BE2C (cell line): ENCODE measurements at regions not wholly inside any gene's neighbourhood (a gene's known extent, or its start where the extent isn't known, plus 50 kb on each side); places are given as distances from the start of the nearest gene placed in this dataset.
"Not testable (repeated sequence)": the region's sequence is repeated elsewhere in the genome, so short reads cannot be mapped to it uniquely, and the experiment has no call there.

ENCODE experiments used
- DNase-seq: peaks from one replicate; pipeline ENCODE4 v3.0.0-alpha.2; 2020
- H3K27me3 ChIP-seq: fragments of 250-450 bp; sonication (Bioruptor Pico); 2 replicates; pipeline ENCODE4 v1.5.1; 2020; ENCODE audit warnings: mild to moderate bottlenecking
- H3K36me3 ChIP-seq: fragments of 250-450 bp; sonication (Bioruptor Pico); 2 replicates; pipeline ENCODE4 v1.5.1; 2020; ENCODE audit warnings: mild to moderate bottlenecking
- H3K4me1 ChIP-seq: fragments of 250-450 bp; sonication (Bioruptor Pico); 2 replicates; pipeline ENCODE4 v1.5.1; 2020
- H3K4me3 ChIP-seq: 2 replicates; pipeline ENCODE4 v1.5.1; 2011; ENCODE audit warnings: low read depth, low read length
- H3K9me3 ChIP-seq: fragments of 250-450 bp; sonication (Bioruptor Pico); 2 replicates; pipeline ENCODE4 v1.5.1; 2020
- TF ChIP-seq, protein P1 (sequence below): IDR thresholded peaks from 2 replicates; pipeline ENCODE4 v1.5.1; 2012; ENCODE audit warnings: mild to moderate bottlenecking, low read depth, low read length

DNA sequence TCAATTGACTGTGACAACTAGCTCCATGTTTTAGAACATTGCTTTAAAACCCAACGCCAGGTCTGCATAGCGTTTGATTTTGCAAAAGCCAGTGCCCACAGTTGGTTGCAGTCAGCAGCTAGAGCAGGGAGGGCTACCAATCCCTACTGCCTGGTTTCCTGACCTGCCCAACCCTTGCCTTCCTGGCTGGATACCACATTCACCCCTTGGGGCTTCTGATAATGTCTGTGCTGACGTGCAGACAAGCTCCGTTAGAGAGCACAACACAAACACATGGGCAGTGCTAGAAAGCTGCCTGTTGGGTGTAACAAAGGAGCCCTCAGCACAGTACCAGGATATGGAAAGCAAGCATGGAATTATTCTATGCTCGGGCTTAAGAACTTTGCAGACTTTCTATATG is 71.4 kb upstream of the THSD7B start:
- Histone ChIP-seq H3K36me3 (no peaks in the 10 kb centered on the region), H3K9me3 (no peaks in the 10 kb centered on the region), H3K4me1 (no peaks in the 10 kb centered on the region), H3K27me3 (no peaks in the 10 kb centered on the region), H3K4me3 (no peak overlapping the region)
- no peak for DNase-seq
- TF ChIP-seq, protein P1, sequence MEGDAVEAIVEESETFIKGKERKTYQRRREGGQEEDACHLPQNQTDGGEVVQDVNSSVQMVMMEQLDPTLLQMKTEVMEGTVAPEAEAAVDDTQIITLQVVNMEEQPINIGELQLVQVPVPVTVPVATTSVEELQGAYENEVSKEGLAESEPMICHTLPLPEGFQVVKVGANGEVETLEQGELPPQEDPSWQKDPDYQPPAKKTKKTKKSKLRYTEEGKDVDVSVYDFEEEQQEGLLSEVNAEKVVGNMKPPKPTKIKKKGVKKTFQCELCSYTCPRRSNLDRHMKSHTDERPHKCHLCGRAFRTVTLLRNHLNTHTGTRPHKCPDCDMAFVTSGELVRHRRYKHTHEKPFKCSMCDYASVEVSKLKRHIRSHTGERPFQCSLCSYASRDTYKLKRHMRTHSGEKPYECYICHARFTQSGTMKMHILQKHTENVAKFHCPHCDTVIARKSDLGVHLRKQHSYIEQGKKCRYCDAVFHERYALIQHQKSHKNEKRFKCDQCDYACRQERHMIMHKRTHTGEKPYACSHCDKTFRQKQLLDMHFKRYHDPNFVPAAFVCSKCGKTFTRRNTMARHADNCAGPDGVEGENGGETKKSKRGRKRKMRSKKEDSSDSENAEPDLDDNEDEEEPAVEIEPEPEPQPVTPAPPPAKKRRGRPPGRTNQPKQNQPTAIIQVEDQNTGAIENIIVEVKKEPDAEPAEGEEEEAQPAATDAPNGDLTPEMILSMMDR: no peak

DNA sequence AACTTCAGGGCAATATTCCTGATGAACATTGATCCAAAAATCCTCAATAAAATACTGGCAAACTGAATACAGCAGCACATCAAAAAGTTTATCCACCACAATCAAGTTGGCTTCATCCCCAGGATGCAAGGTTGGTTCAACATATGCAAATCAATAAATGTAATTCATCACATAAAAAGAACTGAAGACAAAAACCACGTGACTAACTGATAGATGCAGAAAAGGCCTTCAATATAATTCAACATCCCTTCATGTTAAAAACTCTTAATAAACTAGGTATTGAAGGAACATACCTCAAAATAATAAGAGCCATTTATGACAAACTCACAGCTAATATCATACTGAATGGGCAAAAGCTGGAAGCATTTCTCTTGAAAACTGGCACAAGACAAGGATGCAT is 85.3 kb upstream of the THSD7B start:
- H3K4me1 ChIP-seq, H3K36me3 ChIP-seq, H3K27me3 ChIP-seq, DNase-seq, H3K4me3 ChIP-seq, H3K9me3 ChIP-seq: not testable (repeated sequence)

DNA sequence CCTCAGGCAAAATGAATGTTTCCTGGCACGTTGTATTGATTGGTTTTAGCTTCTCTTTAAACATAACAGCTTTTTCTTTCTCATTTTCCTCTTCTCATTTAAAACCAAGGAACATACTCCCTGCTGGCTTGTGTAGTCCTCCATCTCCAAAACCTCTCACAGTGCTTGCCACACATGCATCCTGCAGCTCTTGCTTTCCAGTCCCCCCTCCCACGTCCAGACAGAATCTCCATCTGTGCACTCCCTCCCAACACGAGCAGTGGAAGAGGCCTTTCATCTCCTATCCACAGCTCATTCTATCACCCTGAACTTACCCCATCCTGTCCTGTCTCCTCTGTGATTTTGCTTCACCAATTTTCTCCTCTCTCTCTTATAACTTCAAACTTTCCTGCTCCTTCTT is 99.6 kb upstream of the THSD7B start:
- no peaks in the 10 kb centered on the region for H3K36me3 ChIP-seq
- no peak for DNase-seq
- no peaks in the 10 kb centered on the region for H3K4me1 ChIP-seq
- no peak overlapping the region for H3K4me3 ChIP-seq
- no peaks in the 10 kb centered on the region for H3K9me3 ChIP-seq
- H3K27me3 ChIP-seq: no peaks in the 10 kb centered on the region
- TF ChIP-seq, protein P1: no peak

DNA sequence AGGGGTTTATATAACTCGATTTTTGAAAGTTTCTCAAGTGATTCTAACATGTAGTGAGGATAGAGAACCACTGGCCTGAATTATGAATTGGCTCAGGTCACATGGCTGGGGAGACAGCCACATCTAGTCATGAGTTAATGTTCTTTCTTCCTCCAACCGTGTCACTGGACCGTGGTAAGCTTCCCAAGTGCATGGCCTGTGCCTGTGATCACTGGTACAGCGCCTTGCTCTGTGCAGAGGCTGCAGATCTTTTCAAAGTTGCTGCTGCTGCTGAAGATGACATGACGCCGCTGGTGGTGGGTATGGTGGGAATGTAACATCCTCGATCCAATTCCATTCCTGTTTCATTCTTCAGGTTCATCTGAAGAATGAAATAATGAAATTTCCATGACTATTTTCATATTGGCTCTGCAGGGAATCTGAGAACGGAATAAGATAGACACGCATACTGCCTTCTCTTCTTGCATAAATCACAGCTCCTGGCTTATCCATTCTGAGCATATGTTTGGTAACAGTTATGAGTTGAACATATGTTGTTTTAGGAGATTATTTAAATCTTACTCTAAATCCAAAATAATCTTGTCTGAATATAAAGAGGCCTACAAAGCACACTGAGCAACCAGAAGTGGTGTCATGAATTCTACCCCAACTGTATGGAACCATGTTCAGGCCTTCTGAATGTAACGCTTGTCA is 100.5 kb upstream of the THSD7B start:
- H3K4me3 ChIP-seq: no peak overlapping the region
- no peaks in the 10 kb centered on the region for H3K27me3 ChIP-seq
- no peaks in the 10 kb centered on the region for H3K4me1 ChIP-seq
- H3K36me3 ChIP-seq: no peaks in the 10 kb centered on the region
- no peaks in the 10 kb centered on the region for H3K9me3 ChIP-seq
- TF ChIP-seq, protein P1: no peak
- no peak for DNase-seq

DNA sequence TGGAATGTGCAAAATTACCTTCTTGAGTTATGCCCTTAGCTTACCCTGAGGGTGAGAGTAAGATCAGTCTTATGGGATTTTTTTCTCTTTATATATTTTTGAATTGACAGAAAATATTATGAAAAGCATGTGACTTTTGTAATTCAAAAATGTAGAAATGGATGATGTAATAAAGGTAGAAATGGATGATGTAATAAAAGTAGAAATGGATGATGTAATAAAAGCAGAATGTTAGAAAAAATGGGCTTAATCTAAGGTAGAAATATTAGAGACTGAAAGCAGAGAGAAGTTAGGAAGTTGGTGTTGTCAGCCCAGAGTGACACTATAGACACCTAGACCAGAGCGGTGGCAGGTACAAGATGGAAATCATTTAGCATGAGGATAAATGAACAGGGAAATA is 107.1 kb upstream of the THSD7B start:
- DNase-seq: no peak
- no peaks in the 10 kb centered on the region for H3K4me1 ChIP-seq
- TF ChIP-seq, protein P1: no peak
- H3K27me3 ChIP-seq: no peaks in the 10 kb centered on the region
- no peak overlapping the region for H3K4me3 ChIP-seq
- no peaks in the 10 kb centered on the region for H3K9me3 ChIP-seq
- no peaks in the 10 kb centered on the region for H3K36me3 ChIP-seq

DNA sequence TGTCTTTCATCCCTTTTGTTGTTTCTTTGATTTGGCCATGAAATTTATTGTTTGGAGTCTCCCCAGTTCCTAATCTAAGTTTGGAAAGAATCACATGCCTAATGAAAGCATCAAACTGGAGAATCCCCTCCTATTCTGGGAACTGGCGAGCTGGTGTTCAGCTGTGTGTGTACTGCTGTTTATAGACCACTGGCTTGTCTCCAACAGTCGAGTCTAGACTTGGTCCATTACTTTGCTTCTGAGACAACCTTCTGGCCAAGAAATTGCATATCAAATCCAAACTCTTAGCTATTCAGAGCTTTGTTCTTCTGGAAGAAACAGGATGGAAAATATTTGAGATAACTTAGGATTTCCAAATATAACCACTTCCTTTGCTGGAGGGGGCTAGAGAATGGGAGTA is 111.5 kb upstream of the THSD7B start:
- no peak overlapping the region for H3K4me3 ChIP-seq
- no peak for DNase-seq
- TF ChIP-seq, protein P1: no peak
- no peaks in the 10 kb centered on the region for H3K27me3 ChIP-seq
- no peaks in the 10 kb centered on the region for H3K36me3 ChIP-seq
- no peaks in the 10 kb centered on the region for H3K4me1 ChIP-seq
- no peaks in the 10 kb centered on the region for H3K9me3 ChIP-seq
